Panc1 (cell line): ENCODE measurements at regions not wholly inside any gene's neighbourhood (a gene's known extent, or its start where the extent isn't known, plus 50 kb on each side); places are given as distances from the start of the nearest gene placed in this dataset.

ENCODE experiments used
- ATAC-seq: fragments of 200-7000 bp; cut with Tn5 transposase; 2 replicates; pipeline ENCODE4 v1.9.1; 2020; ENCODE audit warnings: mild to moderate bottlenecking, moderate library complexity
- BruUV-seq: library from RNA; stranded (reverse); fragments of 400-500 nt; replicated peaks from 2 replicates; lab custom pipeline; 2021; lab: Mats Ljungman, UMichigan
- CTCF ChIA-PET: fragments of 300-600 bp; sonication (Branson Sonifier 250); formaldehyde crosslinking; loops from one replicate; lab custom pipeline; 2022; ENCODE audit warnings: antibody characterized with exemption; lab: Charles Lee
- POLR2A ChIA-PET: fragments of 300-600 bp; sonication (Branson Sonifier 250); formaldehyde crosslinking; loops from one replicate; lab custom pipeline; 2022; ENCODE audit warnings: antibody characterized with exemption; lab: Charles Lee
- DNase-seq: peaks from one replicate; pipeline ENCODE4 v3.0.0-alpha.2; 2010; ENCODE audit warnings: low read depth, low spot score
- H3K27ac ChIP-seq: 2 replicates; pipeline ENCODE4 v1.5.1; 2011; ENCODE audit warnings: mild to moderate bottlenecking, low read length, inconsistent platforms
- H3K27me3 ChIP-seq: fragments of 200-500 bp; sonication (Bioruptor generic); 2 replicates; pipeline ENCODE4 v1.6.0; 2014; ENCODE audit warnings: low read length, inconsistent platforms; ENCODE audit not compliant: control insufficient read depth, insufficient read depth
- H3K36me3 ChIP-seq: fragments of 200-500 bp; sonication (Bioruptor generic); 2 replicates; pipeline ENCODE4 v1.5.1; 2014; ENCODE audit warnings: inconsistent platforms, mild to moderate bottlenecking, low read length, moderate library complexity; ENCODE audit not compliant: control insufficient read depth, insufficient read depth
- H3K4me1 ChIP-seq: 2 replicates; pipeline ENCODE4 v1.5.1; 2011; ENCODE audit warnings: inconsistent platforms, mild to moderate bottlenecking, low read length, moderate library complexity; ENCODE audit not compliant: control insufficient read depth, insufficient read depth
- H3K4me3 ChIP-seq, 2 experiments: 2 replicates each; pipeline ENCODE4 v1.5.1; 2011 to 2012; ENCODE audit warnings: low read depth in 2 of 2, low read length in 2 of 2, mild to moderate bottlenecking in 2 of 2, inconsistent platforms in 1 of 2, moderate library complexity in 1 of 2
- H3K9me3 ChIP-seq: fragments of 200-500 bp; sonication (Bioruptor generic); 2 replicates; pipeline ENCODE4 v1.5.1; 2014; ENCODE audit warnings: low read depth, mild to moderate bottlenecking, inconsistent platforms, low read length, moderate library complexity; ENCODE audit not compliant: control insufficient read depth, insufficient read depth
- POLR2AphosphoS5 ChIP-seq: IDR thresholded peaks from 2 replicates; pipeline ENCODE4 v1.6.1; 2012; ENCODE audit warnings: mild to moderate bottlenecking, low read depth, low read length, moderate library complexity
- REST ChIP-seq, 2 experiments: IDR thresholded peaks; 2 replicates each; pipeline ENCODE4 v1.6.1; 2011 to 2012; ENCODE audit warnings: low read depth in 2 of 2, control low read depth in 1 of 2, low read length in 1 of 2, mild to moderate bottlenecking in 1 of 2, moderate library complexity in 1 of 2; ENCODE audit not compliant: insufficient read depth in 1 of 2
- SIN3A ChIP-seq: IDR thresholded peaks from 2 replicates; pipeline ENCODE4 v1.6.1; 2012; ENCODE audit warnings: low read depth, mild to moderate bottlenecking, low read length, moderate library complexity, borderline replicate concordance; ENCODE audit not compliant: insufficient read depth
- TCF7L2 ChIP-seq: IDR thresholded peaks from 2 replicates; pipeline ENCODE4 v1.6.1; 2011; ENCODE audit warnings: mild to moderate bottlenecking, low read depth, low read length, inconsistent platforms
- in situ Hi-C: cut with HindIII; loops from 2 replicates; pipeline ENCODE4 v1.10.0; 2016; ENCODE audit warnings: low sequenced_read_pairs, low pct_unique_long_range_greater_than_20kb
- intact Hi-C: fragments of 100-400 bp; cut with micrococcal nuclease; formaldehyde crosslinking; loops from one replicate; pipeline ENCODE4 v1.10.0; 2022; ENCODE audit not compliant: unreplicated experiment
- TF ChIP-seq, protein P1 (sequence below): fragments of 450-650 bp; IDR thresholded peaks from 2 replicates; pipeline ENCODE4 v1.5.1; 2017; ENCODE audit warnings: mild to moderate bottlenecking

DNA sequence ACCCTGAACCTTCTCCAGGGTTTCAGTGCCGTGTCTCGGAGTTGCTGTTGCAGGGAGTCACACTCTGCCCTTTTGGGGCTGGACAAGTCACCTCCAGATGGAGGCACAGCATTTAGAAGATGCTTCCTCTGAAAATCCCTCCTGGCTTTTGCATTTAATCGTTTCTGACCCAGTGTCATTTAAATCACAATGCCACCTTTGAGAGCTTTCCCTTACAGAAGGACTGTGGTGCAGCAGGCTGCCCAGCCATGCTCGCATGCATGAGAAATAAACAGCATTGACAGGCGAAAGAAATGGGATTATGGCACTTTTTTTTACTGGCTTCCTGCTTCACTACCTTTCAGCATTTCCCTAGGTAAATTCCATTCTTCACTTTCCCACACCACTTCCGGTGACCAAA is 113.4 kb upstream of the DYRK2 start:
- TF ChIP-seq POLR2AphosphoS5 (no peak), TCF7L2 (no peak), REST (IDR thresholded peaks at IDR 0.05; ENCODE audit: insufficient read depth in 1 of 2, low read depth in 2 of 2, low read length in 1 of 2) (no peak)
- TF ChIP-seq, protein P1, sequence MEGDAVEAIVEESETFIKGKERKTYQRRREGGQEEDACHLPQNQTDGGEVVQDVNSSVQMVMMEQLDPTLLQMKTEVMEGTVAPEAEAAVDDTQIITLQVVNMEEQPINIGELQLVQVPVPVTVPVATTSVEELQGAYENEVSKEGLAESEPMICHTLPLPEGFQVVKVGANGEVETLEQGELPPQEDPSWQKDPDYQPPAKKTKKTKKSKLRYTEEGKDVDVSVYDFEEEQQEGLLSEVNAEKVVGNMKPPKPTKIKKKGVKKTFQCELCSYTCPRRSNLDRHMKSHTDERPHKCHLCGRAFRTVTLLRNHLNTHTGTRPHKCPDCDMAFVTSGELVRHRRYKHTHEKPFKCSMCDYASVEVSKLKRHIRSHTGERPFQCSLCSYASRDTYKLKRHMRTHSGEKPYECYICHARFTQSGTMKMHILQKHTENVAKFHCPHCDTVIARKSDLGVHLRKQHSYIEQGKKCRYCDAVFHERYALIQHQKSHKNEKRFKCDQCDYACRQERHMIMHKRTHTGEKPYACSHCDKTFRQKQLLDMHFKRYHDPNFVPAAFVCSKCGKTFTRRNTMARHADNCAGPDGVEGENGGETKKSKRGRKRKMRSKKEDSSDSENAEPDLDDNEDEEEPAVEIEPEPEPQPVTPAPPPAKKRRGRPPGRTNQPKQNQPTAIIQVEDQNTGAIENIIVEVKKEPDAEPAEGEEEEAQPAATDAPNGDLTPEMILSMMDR, result no peak
- intact Hi-C loops (no loop called here), in situ Hi-C loops (no loop called here)
- CTCF ChIA-PET, result no interaction called here
- Histone ChIP-seq H3K36me3 (no peaks in the 10 kb centered on the region), H3K4me3 (no peak overlapping the region), H3K9me3 (no peaks in the 10 kb centered on the region), H3K4me1 (no peaks in the 10 kb centered on the region), H3K27ac (no peak overlapping the region), H3K27me3 (no peaks in the 10 kb centered on the region)
- no peak for ATAC-seq
- DNase-seq, result no peak
- no TSS peak for BruUV-seq
- POLR2A ChIA-PET, result no interaction called here

- ATAC-seq (no peak), DNase-seq (no peak)
- CTCF ChIA-PET, result no interaction called here
- no peaks in the 10 kb centered on the region for H3K27me3 ChIP-seq
- H3K4me3 ChIP-seq, result no peak overlapping the region
- no TSS peak for BruUV-seq
- POLR2A ChIA-PET, result no interaction called here
- no peak overlapping the region for H3K27ac ChIP-seq
- in situ Hi-C loops, result no loop called here
- H3K9me3 ChIP-seq, result no peaks in the 10 kb centered on the region
- H3K4me1 ChIP-seq, result no peaks in the 10 kb centered on the region
- intact Hi-C loops, result no loop called here
- TF ChIP-seq POLR2AphosphoS5, result no peak
- no peak for TF ChIP-seq REST (IDR thresholded peaks at IDR 0.05; ENCODE audit: insufficient read depth in 1 of 2, low read depth in 2 of 2, low read length in 1 of 2)
- no peak for TF ChIP-seq SIN3A
- TF ChIP-seq, protein P1, result no peak
- no peak for TF ChIP-seq TCF7L2
- H3K36me3 ChIP-seq, result no peaks in the 10 kb centered on the region
Observed at GRCh38 chr12:67535971-67536370, 112.6 kb upstream of the DYRK2 start.
